A549 (cell line): ENCODE measurements at regions not wholly inside any gene's neighbourhood (a gene's known extent, or its start where the extent isn't known, plus 50 kb on each side); places are given as distances from the start of the nearest gene placed in this dataset.

Source experiments
- CTCF ChIP-seq: fragments of >200 bp; sonication (Bioruptor Twin); formaldehyde crosslinking; IDR thresholded peaks from 3 replicates; pipeline ENCODE4 v1.5.1; 2016
- MYC ChIP-seq: IDR thresholded peaks from 2 replicates; pipeline ENCODE4 v1.6.1; 2012; ENCODE audit warnings: mild to moderate bottlenecking, inconsistent platforms, low read length, improper control_type of control experiment, borderline replicate concordance
- NPAS2 ChIP-seq: fragments of 250-450 bp; sonication (Bioruptor Pico); IDR thresholded peaks from 2 replicates; pipeline ENCODE4 v1.8.0; 2022; ENCODE audit warnings: mild to moderate bottlenecking, moderate library complexity, borderline replicate concordance

GRCh38 chr5:31133488-31133887 is 60.0 kb upstream of the CDH6 start:
- TF ChIP-seq NPAS2 (CRISPR knock-in tag) = no peak
- TF ChIP-seq CTCF = no peak
- no peak for TF ChIP-seq MYC
